NCI-H226 (cell line): ENCODE measurements at regions not wholly inside any gene's neighbourhood (a gene's known extent, or its start where the extent isn't known, plus 50 kb on each side); places are given as distances from the start of the nearest gene placed in this dataset.

Source experiments
- DNase-seq: peaks from one replicate; pipeline ENCODE4 v3.0.0-alpha.2; 2015

GRCh38 chr9:135255033-135255840, 167.8 kb downstream of the OLFM1 start:
- no peak for DNase-seq

- no peak for DNase-seq
Measured at GRCh38 chr9:135255841-135256580, 168.5 kb downstream of the OLFM1 start.

GRCh38 chr9:135256581-135257354, 169.3 kb downstream of the OLFM1 start:
- DNase-seq = no peak

GRCh38 chr9:135258461-135258860, 171.0 kb downstream of the OLFM1 start:
- DNase-seq = no peak

GRCh38 chr9:135259273-135259672, 171.8 kb downstream of the OLFM1 start:
- no peak for DNase-seq

GRCh38 chr9:135260221-135261180, 173.0 kb downstream of the OLFM1 start:
- DNase-seq = no peak

- DNase-seq = no peak
Measured at GRCh38 chr9:135262248-135262647, 174.8 kb downstream of the OLFM1 start.

- DNase-seq = no peak
Measured at GRCh38 chr9:135263511-135263910, 176.0 kb downstream of the OLFM1 start.

- DNase-seq = no peak
Measured at GRCh38 chr9:135265931-135266330, 178.5 kb downstream of the OLFM1 start.

- DNase-seq = no peak
Measured at GRCh38 chr9:135267191-135267809, 179.8 kb downstream of the OLFM1 start.

GRCh38 chr9:135268031-135268430, 180.6 kb downstream of the OLFM1 start:
- no peak for DNase-seq

GRCh38 chr9:135268981-135269380, 181.5 kb downstream of the OLFM1 start:
- no peak for DNase-seq

GRCh38 chr9:135269912-135270830, 182.7 kb downstream of the OLFM1 start:
- DNase-seq = no peak

- no peak for DNase-seq
Measured at GRCh38 chr9:135271425-135271824, 184.0 kb downstream of the OLFM1 start.

- no peak for DNase-seq
Measured at GRCh38 chr9:135272608-135273007, 185.1 kb downstream of the OLFM1 start.

- DNase-seq = no peak
Measured at GRCh38 chr9:135273008-135273407, 185.5 kb downstream of the OLFM1 start.

- DNase-seq = no peak
Measured at GRCh38 chr9:135275163-135275562, 187.7 kb downstream of the OLFM1 start.

- no peak for DNase-seq
Measured at GRCh38 chr9:135275571-135276289, 188.3 kb downstream of the OLFM1 start.

GRCh38 chr9:135277219-135278201, 190.0 kb downstream of the OLFM1 start:
- DNase-seq = no peak
